Right atrium auricular region (tissue), 2 donors: ENCODE measurements at regions not wholly inside any gene's neighbourhood (a gene's known extent, or its start where the extent isn't known, plus 50 kb on each side); places are given as distances from the start of the nearest gene placed in this dataset.

ENCODE experiments used
- DNase-seq: peaks from one replicate; pipeline ENCODE4 v3.0.0-alpha.2; 2019; ENCODE audit warnings: low spot score
- H3K27ac ChIP-seq, 2 donors: fragments of 200-600 bp; sonication (generic); 1 replicate in 1 of 2; 2 replicates in 1 of 2; pipeline ENCODE4 v1.5.1; 2016 to 2019
- H3K27me3 ChIP-seq, 2 donors: fragments of 200-600 bp; sonication (generic); one replicate each; pipeline versions ENCODE4 v1.5.1 to v1.6.0; 2017 to 2019
- H3K36me3 ChIP-seq: fragments of 200-600 bp; sonication (generic); one replicate; pipeline ENCODE4 v1.5.1; 2016
- H3K4me1 ChIP-seq, 2 donors: fragments of 200-600 bp; sonication (generic); one replicate each; pipeline versions ENCODE4 v1.5.1 to v1.6.0; 2017 to 2019
- H3K4me3 ChIP-seq, 2 donors: fragments of 200-600 bp; sonication (generic); 1 replicate in 1 of 2; 2 replicates in 1 of 2; pipeline ENCODE4 v1.5.1; 2017 to 2019; ENCODE audit warnings: mild to moderate bottlenecking in 1 of 2, moderate library complexity in 1 of 2
- H3K9me3 ChIP-seq, 2 donors: fragments of 200-600 bp; sonication (generic); one replicate each; pipeline ENCODE4 v1.5.1; 2019
- CTCF ChIP-seq, 2 donors: fragments of 200-600 bp; sonication (generic); IDR thresholded peaks; one replicate each; pipeline ENCODE4 v1.5.1; 2019; ENCODE audit warnings: antibody characterized with exemption in 2 of 2

GRCh38 chr3:26245236-26245635 is 377.3 kb upstream of the LRRC3B start:
- H3K27ac ChIP-seq, result no peak overlapping the region
- H3K4me3 ChIP-seq, result no peak overlapping the region
- DNase-seq, result no peak
- H3K9me3 ChIP-seq, result no peaks in the 10 kb centered on the region
- H3K36me3 ChIP-seq, result no peaks in the 10 kb centered on the region
- H3K4me1 ChIP-seq, result no peaks in the 10 kb centered on the region
- H3K27me3 ChIP-seq, result no peaks in the 10 kb centered on the region
- no peak for TF ChIP-seq CTCF (IDR thresholded peaks at IDR 0.05)

- Histone ChIP-seq H3K9me3 (no peaks in the 10 kb centered on the region), H3K27ac (no peak overlapping the region), H3K36me3 (no peaks in the 10 kb centered on the region), H3K4me3 (no peak overlapping the region), H3K4me1 (no peaks in the 10 kb centered on the region), H3K27me3 (no peaks in the 10 kb centered on the region)
- no peak for TF ChIP-seq CTCF (IDR thresholded peaks at IDR 0.05)
- DNase-seq, result no peak
Measured at GRCh38 chr3:26246901-26247300, 375.7 kb upstream of the LRRC3B start.

- H3K9me3 ChIP-seq, result no peaks in the 10 kb centered on the region
- no peak overlapping the region for H3K27ac ChIP-seq
- no peaks in the 10 kb centered on the region for H3K36me3 ChIP-seq
- no peak for TF ChIP-seq CTCF (IDR thresholded peaks at IDR 0.05)
- H3K27me3 ChIP-seq, result no peaks in the 10 kb centered on the region
- H3K4me3 ChIP-seq, result no peak overlapping the region
- DNase-seq, result no peak
- H3K4me1 ChIP-seq, result no peaks in the 10 kb centered on the region
Measured at GRCh38 chr3:26247712-26248111, 374.9 kb upstream of the LRRC3B start.

GRCh38 chr3:26252001-26252400 is 370.6 kb upstream of the LRRC3B start:
- Histone ChIP-seq H3K27ac (no peak overlapping the region), H3K36me3 (no peaks in the 10 kb centered on the region), H3K4me1 (no peaks in the 10 kb centered on the region), H3K9me3 (no peaks in the 10 kb centered on the region), H3K27me3 (no peaks in the 10 kb centered on the region), H3K4me3 (no peak overlapping the region)
- TF ChIP-seq CTCF (IDR thresholded peaks at IDR 0.05), result no peak
- no peak for DNase-seq

- H3K27me3 ChIP-seq, result no peaks in the 10 kb centered on the region
- H3K9me3 ChIP-seq, result no peaks in the 10 kb centered on the region
- no peak overlapping the region for H3K4me3 ChIP-seq
- no peak for DNase-seq
- TF ChIP-seq CTCF (IDR thresholded peaks at IDR 0.05), result no peak
- H3K4me1 ChIP-seq, result peaks cover 0 to 14% of the 10 kb centered on the region in 2 donors
- no peaks in the 10 kb centered on the region for H3K36me3 ChIP-seq
- H3K27ac ChIP-seq, result no peak overlapping the region
Measured at GRCh38 chr3:26256224-26256623, 366.3 kb upstream of the LRRC3B start.

- no peaks in the 10 kb centered on the region for H3K36me3 ChIP-seq
- peaks cover 0 to 14% of the 10 kb centered on the region in 2 donors for H3K4me1 ChIP-seq
- H3K9me3 ChIP-seq, result no peaks in the 10 kb centered on the region
- DNase-seq, result no peak
- H3K4me3 ChIP-seq, result no peak overlapping the region
- no peaks in the 10 kb centered on the region for H3K27me3 ChIP-seq
- no peak for TF ChIP-seq CTCF (IDR thresholded peaks at IDR 0.05)
- no peak overlapping the region for H3K27ac ChIP-seq
Measured at GRCh38 chr3:26259176-26259575, 363.4 kb upstream of the LRRC3B start.
